Activated CD8-positive, alpha-beta memory T cell treated with anti-CD3 and anti-CD28 coated beads, Interleukin-2, amount 50 U/mL, for 24 hours (primary cell): ENCODE measurements at regions not wholly inside any gene's neighbourhood (a gene's known extent, or its start where the extent isn't known, plus 50 kb on each side); places are given as distances from the start of the nearest gene placed in this dataset.
"Not testable (repeated sequence)": the region's sequence is repeated elsewhere in the genome, so short reads cannot be mapped to it uniquely, and the experiment has no call there.

Experiments used
- DNase-seq: peaks from one replicate; pipeline ENCODE4 v3.0.0-alpha.2; 2020; ENCODE audit errors: extremely low read depth

- DNase-seq: no peak
These were observed 774.1 kb upstream of the AUTS2 start for GRCh38 chr7:68823996-68824780.

DNA sequence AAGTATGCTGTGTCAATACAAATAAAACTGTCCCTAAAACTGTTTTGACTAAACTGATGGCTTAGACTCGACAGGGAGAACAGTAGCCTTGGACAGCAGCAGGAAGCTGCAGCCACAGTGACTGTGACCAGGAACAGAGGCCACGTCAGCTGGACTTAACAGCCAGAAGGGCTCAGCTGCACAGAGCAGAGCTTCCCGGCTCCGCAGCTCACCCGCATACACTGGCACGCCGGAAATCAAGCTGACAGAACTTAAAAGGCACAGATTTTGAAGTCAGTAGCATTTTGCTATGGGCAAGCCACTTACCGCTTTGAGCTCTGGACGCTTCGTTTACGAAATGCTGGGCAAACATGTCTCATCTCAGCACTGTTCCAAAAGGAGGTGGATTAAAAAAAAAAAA is 769.7 kb upstream of the AUTS2 start:
- no peak for DNase-seq

- DNase-seq: no peak
These were observed 764.9 kb upstream of the AUTS2 start for GRCh38 chr7:68833422-68833821.

GRCh38 chr7:68839014-68839413 is 759.3 kb upstream of the AUTS2 start:
- DNase-seq: no peak

GRCh38 chr7:68840991-68841390 is 757.3 kb upstream of the AUTS2 start:
- DNase-seq: no peak

GRCh38 chr7:68843985-68844384 is 754.3 kb upstream of the AUTS2 start:
- not testable (repeated sequence) for DNase-seq

DNA sequence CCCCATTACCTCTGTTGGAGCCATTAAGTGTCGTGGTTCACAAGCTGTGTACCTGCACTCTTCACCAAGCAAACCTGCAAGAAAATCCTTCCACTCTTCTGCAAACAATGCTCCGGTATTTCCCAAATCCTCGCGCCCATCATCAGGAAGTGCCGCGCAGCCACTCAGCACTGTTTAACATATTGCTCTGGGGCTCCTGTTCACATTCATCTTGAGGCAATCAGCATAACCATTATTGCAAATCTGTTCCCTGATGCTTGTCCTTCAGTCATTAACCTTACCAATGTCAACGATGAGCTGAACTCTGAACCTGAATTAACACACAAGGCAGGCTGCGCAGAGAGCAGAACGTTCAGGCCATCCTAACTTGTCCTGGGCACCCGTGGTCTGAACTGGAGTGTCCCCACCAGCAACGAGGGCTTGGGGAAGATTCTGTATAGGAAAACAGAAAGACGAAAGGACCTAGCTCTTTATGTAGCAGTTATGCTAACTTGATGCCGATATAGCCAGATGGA is 751.4 kb upstream of the AUTS2 start:
- DNase-seq: no peak

DNA sequence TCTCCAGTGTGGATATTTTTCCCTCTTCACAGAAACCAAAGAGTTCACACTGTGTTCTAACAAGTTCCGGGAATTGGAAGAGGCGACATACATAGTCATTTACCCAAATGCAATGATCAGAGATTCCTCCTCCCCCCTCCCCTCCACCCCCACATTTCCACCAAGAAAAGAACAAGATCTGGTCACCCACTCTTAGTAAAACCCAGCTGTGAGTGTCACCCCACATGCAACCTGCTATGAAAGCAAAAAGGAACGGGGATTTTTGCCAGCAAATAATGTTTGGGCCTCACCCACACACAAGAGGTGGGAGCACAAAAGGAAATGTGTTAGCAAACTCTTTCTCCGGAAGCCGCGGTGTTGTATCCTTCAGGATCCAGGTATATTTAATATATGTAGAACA is 745.0 kb upstream of the AUTS2 start:
- DNase-seq: no peak

GRCh38 chr7:68857571-68857970 is 740.7 kb upstream of the AUTS2 start:
- no peak for DNase-seq

GRCh38 chr7:68858497-68858896 is 739.8 kb upstream of the AUTS2 start:
- no peak for DNase-seq

GRCh38 chr7:68861171-68861570 is 737.1 kb upstream of the AUTS2 start:
- DNase-seq: no peak

DNA sequence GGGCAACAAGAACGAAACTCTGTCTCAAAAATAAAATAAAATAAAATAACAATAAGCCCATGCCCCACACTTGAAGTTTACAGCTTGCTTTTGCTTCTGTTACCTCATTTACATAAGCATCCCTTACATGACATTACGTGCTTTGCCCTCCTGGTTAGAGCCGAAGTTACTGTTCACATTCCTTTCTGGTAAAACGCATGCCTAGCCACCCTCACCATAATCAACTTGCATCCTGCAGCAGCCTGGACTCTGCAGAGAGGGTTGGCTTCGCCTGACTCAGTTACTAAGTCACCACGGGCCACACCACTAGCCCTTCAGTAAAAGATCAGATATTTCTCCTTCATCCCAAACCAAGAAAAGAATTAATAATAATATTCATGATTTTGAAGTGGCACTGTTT is 736.0 kb upstream of the AUTS2 start:
- no peak for DNase-seq

- DNase-seq: no peak
These were observed 735.5 kb upstream of the AUTS2 start for GRCh38 chr7:68862736-68863135.

- DNase-seq: no peak
These were observed 732.7 kb upstream of the AUTS2 start for GRCh38 chr7:68865351-68866199.

- DNase-seq: no peak
These were observed 732.1 kb upstream of the AUTS2 start for GRCh38 chr7:68866200-68866570.

DNA sequence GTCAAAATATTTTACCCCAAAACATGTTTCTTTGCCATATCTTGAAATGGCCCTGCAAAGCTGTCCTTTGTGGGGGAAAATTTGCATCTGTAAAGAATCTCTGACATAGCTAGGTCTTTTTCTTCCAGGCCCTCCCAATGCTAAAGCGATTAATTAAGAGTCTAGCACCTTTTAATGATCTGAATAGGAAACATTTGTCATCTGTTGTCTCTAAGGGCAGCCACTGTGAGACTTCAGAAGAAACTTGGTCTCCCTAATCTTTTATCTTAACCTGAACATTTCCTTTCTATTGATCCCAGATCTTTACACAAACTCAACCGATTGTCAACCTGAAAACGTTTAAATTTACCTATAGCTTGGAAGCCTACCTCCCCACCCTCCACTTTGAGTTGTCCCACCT is 731.6 kb upstream of the AUTS2 start:
- not testable (repeated sequence) for DNase-seq

- DNase-seq: no peak
These were observed 729.3 kb upstream of the AUTS2 start for GRCh38 chr7:68868978-68869377.

DNA sequence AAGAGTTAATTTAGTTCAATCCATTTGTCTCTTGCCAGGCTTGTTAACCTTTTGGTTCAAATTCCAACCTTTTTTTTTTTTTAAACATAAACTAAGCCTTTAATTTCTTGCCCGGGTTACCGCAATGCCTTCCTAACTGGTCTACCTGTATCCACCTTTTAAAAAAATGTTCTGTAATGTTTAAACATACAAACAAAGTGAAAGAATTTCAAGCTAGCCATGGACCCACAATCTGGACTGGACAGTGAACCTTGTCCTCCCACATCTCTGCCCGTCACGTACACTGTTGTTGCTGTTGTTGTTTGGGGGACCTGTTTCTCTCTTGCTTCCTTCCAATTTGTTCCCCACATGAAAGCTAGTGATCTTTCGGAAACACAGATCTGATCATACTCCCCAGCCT is 724.7 kb upstream of the AUTS2 start:
- DNase-seq: no peak

- DNase-seq: no peak
These were observed 722.4 kb upstream of the AUTS2 start for GRCh38 chr7:68875857-68876256.

DNA sequence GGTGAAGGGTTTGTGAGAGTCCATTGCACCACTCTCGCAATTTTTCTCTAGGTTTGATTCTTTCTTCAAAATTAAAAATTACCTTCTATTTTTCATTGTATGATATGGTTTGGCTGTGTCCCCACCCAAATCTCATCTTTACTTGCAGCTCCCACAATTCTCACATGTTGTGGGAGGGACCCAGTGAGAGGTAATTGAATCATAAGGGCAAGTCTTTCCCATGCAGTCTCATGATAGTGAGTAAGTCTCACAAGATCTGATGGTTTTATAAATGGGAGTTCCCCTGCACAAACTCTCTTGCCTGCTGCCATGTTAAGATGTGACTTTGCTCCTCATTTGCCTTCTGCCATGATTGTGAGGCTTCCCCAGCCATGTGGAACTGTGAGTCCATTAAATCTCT is 711.2 kb upstream of the AUTS2 start:
- DNase-seq: not testable (repeated sequence)

DNA sequence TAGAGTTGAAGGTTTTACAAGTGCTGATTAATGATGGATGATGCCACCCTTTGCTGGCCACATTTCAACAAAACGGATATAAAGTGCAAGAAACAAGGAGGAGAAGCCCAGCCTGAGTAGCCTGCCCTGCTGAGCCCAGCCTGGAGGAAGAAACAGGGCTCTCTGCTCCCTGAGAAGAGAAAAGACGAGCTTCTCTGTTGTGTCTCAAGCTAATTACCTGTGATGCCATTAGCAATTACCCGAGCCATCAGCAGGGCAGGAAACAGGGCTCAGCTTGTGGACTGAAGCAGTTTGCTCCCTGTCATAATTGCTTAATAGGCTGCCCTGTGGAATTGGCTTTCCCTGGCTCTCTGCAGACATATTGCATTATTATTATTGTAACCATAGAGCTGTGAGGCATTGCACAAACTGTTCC is 709.3 kb upstream of the AUTS2 start:
- no peak for DNase-seq

GRCh38 chr7:68892236-68892635 is 706.0 kb upstream of the AUTS2 start:
- DNase-seq: no peak

GRCh38 chr7:68893411-68893810 is 704.9 kb upstream of the AUTS2 start:
- DNase-seq: no peak
